GM12872 (cell line): ENCODE measurements at regions not wholly inside any gene's neighbourhood (a gene's known extent, or its start where the extent isn't known, plus 50 kb on each side); places are given as distances from the start of the nearest gene placed in this dataset.

Experiments used
- TF ChIP-seq, protein P1 (sequence below): IDR thresholded peaks from 3 replicates; pipeline ENCODE4 v1.5.1; 2011; ENCODE audit warnings: low read depth, mild to moderate bottlenecking, low read length, moderate library complexity; ENCODE audit not compliant: insufficient read depth

GRCh38 chr9:82681809-82682208, 381.1 kb downstream of the RASEF start:
- TF ChIP-seq, protein P1, sequence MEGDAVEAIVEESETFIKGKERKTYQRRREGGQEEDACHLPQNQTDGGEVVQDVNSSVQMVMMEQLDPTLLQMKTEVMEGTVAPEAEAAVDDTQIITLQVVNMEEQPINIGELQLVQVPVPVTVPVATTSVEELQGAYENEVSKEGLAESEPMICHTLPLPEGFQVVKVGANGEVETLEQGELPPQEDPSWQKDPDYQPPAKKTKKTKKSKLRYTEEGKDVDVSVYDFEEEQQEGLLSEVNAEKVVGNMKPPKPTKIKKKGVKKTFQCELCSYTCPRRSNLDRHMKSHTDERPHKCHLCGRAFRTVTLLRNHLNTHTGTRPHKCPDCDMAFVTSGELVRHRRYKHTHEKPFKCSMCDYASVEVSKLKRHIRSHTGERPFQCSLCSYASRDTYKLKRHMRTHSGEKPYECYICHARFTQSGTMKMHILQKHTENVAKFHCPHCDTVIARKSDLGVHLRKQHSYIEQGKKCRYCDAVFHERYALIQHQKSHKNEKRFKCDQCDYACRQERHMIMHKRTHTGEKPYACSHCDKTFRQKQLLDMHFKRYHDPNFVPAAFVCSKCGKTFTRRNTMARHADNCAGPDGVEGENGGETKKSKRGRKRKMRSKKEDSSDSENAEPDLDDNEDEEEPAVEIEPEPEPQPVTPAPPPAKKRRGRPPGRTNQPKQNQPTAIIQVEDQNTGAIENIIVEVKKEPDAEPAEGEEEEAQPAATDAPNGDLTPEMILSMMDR, result no peak

DNA sequence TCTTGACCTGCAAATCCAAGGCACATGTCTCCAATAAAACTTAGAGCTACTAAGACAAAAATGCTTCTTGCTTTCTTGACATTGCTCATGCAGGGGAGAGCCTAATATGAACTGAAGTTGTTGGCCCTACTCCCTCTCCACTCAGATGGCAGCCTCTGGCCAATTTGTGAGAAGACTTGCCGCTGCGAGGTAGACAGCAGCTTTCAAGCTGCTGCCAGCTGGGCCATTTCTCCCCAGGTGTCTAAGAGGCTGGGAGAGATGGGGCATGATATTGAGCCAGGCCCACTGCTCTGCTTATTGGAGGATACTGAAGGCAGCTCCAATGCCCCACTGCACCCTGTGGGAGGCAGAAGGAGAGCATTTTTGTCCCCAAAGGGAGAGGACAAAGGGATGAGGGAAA, 380.5 kb downstream of the RASEF start:
- TF ChIP-seq, protein P1, result no peak

DNA sequence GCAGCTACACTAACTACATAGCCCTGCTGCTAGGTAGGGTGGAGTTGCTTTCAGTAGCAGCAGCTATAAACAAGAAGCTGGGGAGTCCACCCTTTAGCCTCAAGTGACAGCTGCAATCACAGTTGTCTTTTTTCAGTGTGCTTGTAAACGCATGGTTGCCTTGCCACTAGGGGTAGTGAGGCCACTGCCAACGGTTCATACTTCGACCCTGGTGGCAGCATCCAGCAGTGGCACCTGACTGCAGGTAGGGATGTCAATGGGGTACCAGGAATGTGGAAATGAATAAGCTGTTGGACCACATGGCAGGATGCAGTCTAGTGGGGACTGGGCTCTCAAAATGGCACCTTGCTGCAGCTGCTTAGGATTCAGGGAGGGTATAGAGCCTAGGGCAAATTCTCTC, 367.2 kb downstream of the RASEF start:
- TF ChIP-seq, protein P1, result no peak

GRCh38 chr9:82706786-82707185, 356.2 kb downstream of the RASEF start:
- TF ChIP-seq, protein P1, result no peak

- TF ChIP-seq, protein P1, result no peak
Measured at GRCh38 chr9:82716821-82717220, 346.1 kb downstream of the RASEF start.

GRCh38 chr9:82720515-82720914, 342.4 kb downstream of the RASEF start:
- TF ChIP-seq, protein P1, result no peak

GRCh38 chr9:82721593-82721992, 341.3 kb downstream of the RASEF start:
- TF ChIP-seq, protein P1, result no peak

DNA sequence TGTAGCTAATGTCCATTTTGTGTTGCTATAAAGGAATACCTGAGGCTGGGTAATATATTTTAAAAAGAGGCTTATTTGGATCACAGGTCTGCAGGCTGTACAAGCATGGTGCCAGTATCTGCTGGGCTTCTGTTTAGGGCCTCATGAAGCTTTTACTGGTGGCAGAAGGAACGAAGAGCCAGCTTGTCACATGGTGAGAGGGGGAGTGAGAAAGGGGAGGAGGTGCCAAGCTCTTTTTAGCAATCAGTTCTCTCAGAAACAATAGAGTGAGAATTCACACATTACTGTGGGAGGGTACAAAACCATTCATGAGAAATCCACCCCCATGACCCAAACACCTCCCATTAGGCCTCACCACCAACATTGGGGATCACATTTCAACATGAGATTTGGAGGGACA, 340.9 kb downstream of the RASEF start:
- TF ChIP-seq, protein P1, result no peak
